ENCODE measurements at regions not wholly inside any gene's neighbourhood (a gene's known extent, or its start where the extent isn't known, plus 50 kb on each side); places are given as distances from the start of the nearest gene placed in this dataset.

DNA sequence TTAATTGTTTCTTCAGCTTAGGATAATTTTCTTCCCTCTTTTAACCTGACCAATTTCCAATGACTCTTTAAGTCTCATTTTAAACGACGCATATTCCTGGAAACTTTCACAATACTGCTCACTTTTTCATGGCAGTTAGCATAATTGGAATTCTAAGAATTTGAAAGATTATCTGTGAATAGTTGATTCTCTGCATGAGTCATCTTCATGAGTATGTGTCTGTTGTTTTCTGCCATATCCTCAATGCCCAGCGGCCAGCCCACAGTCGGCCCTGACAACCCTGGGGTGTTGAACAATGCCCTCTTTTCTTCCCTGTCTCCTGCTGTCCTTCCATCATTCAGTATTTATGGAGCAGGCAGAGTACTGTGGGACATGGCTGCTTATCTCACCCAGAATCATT is 554.2 kb downstream of the CDH26 start:
- no peak for DNase-seq (ENCODE audit: low spot score)

DNA sequence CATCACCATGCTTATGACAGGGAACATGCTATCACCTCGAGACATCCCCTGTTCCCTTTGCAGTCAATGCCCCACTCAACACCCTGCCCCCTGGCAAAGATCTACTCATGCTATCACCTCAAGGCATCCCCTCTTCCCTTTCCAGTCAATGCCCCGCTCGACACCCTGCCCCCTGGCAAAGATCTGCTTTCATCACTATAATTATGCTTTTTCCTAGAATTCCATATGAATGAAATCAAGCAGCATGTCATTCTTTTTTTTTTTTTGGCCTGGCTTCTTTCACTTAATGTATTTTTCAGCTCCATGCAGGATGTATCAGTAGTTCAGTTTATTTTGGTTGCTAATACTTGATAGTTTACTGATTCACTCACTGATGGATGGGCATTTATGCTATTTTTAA is 554.9 kb downstream of the CDH26 start:
- no peak for DNase-seq (ENCODE audit: low spot score)

- DNase-seq (ENCODE audit: low spot score) = no peak
Measured at GRCh38 chr20:60516442-60516841, 558.2 kb downstream of the CDH26 start.

DNA sequence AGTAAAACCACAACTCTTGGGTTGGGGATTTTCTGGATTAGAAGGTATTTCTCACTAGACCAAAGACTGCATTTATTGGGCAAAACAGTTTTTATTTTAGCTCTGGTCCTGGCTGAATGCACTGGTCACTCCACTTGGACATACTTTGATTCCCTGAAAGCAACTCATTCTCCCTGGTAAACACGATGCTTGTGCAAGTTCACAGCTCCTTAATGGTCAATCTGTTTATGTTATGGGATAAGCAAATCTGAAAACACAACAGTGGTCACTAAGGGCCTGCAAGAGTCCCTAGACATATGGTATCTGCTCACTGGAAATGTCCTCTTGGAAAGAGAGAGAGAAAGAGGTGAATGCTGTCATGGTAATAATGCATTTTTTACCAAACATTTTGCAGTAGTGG is 559.8 kb downstream of the CDH26 start:
- DNase-seq (ENCODE audit: low spot score) = no peak

- DNase-seq (ENCODE audit: low spot score) = no peak
Measured at GRCh38 chr20:60525397-60525796, 567.2 kb downstream of the CDH26 start.

- no peak for DNase-seq (ENCODE audit: low spot score)
Measured at GRCh38 chr20:60527656-60528055, 569.4 kb downstream of the CDH26 start.

GRCh38 chr20:60528141-60528540 is 569.9 kb downstream of the CDH26 start:
- no peak for DNase-seq (ENCODE audit: low spot score)

DNA sequence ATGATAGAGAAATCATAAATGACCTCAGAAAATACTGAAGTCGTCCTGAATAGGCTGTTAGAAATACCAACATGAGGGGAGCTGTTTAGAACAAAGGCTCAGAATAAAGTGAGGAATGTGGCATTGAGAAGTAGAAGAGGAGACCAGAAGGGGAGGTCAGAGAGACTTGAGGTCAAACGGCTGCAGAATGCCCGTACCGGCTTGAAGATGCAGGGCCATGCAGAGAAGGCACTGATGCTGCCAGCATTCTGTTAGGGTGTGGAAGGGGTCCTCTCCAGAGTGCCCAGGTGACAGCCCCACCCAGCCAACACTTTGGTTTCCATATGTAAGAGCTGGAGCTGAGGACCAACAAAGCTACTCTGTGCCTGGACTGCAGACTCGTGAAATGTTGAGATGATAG is 570.9 kb downstream of the CDH26 start:
- DNase-seq (ENCODE audit: low spot score) = no peak

GRCh38 chr20:60535211-60535610 is 577.0 kb downstream of the CDH26 start:
- DNase-seq (ENCODE audit: low spot score) = no peak

DNA sequence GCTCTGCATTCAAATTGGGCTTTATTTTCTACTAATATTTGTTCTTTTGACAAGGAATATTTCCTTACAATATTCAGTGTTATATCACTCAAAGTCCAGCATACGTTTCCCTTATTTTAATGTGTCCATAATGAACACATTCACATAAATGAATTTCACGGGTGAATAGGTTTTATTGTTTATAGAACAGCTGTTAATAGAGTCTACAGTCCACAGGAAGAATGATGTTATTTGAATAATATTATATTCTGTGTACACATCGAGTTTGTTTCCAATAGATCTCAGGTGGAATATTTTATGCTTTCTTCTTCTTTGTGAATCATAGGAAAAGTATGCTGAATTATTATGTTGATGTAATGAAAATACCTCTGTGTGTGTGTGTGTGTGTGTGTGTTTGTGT is 582.4 kb downstream of the CDH26 start:
- no peak for DNase-seq (ENCODE audit: low spot score)

DNA sequence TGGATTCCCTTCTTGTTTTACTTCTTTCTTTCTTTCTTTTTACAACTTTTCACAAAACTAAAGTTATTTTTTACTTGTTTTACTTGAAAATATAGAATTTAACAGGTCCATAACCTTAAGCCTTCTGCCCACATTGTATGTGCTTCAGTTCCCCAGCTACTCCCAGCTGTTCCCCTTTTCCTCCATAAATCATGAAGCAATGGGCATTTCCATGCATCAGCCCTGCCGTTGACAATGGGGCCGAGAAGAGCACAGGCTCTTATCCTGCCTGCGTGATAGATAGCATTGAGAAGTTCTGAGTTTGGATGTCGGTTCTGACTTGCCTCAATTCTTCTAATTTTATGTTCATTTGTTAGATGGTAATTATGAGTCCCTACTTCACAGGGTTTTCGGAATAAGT is 583.8 kb downstream of the CDH26 start:
- no peak for DNase-seq (ENCODE audit: low spot score)

DNA sequence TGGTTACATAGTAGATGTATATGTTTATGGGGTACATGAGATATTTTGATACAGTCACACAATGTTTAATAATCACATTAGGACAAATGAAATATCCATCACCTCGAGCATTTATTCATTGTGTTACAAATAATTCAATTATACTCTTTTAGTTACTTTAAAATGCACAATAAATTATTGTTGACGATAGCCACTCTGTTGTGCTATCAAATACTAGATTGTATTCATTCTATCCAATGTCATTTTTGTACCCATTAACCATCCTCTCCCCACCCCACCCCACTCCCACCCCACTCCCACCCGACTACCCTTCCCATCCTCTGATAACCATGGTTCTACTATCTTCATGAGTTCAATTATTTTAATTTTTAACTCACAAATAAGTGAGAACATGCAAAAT is 585.4 kb downstream of the CDH26 start:
- DNase-seq (ENCODE audit: low spot score) = no peak

DNA sequence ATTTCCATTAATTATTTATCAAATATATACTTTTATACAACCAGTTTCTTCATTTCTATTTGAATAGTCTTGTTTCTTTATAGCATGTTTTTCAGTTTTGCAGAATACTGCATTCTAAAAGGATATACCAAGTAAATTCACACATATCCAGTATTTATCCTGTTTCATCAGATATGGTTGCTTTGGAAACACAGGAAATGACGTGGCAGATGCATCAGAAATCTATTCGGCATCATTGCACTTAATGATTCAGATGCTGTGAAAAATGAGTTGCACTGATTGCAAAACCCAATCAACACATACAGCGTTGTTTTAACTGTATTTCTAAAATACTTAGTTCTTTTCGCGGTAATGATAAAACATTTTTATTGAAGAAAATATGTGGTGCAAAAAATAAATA is 594.9 kb downstream of the CDH26 start:
- no peak for DNase-seq (ENCODE audit: low spot score)

- DNase-seq (ENCODE audit: low spot score) = no peak
Measured at GRCh38 chr20:60558486-60558885, 600.3 kb downstream of the CDH26 start.

GRCh38 chr20:60559462-60559861 is 601.2 kb downstream of the CDH26 start:
- DNase-seq (ENCODE audit: low spot score) = no peak

DNA sequence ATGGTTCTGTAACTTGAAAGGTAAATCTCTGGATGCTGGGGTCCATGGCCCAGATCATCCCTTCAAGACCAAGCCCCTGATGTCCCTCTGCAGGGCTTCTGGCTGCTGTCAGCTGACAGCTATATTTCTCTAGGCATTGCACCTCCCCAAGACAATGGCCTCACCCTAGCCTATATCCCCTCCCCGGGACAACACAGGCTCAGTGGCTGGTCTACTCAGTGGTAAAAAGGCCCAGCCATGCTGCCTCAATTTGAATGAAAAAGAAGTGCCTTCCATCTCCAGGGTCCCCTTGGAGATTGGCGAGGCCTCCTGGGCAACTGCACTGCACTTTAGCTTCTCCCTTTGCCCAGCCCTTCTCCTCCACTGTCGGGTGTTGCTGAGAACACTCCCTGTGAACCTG is 602.8 kb downstream of the CDH26 start:
- no peak for DNase-seq (ENCODE audit: low spot score)

DNA sequence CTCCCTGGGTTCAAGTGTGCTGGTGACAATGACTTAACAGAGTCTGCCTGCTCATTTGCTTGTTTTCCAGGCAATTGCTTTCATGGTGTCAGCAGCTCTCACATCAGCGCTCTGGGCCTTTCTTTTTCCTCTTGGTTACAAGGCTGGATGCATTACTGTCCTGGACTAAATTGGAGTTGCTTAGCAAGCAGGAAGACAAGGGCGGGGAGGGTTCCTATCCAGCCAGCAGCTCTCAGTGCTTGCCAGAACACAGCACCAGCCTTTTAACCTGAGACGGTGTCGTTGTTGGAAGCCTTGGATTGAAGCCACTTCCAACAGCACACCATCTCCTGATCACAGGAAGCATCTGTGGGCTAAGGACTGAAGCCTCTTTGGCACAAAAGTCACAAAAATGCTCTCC is 606.9 kb downstream of the CDH26 start:
- DNase-seq (ENCODE audit: low spot score) = no peak

DNA sequence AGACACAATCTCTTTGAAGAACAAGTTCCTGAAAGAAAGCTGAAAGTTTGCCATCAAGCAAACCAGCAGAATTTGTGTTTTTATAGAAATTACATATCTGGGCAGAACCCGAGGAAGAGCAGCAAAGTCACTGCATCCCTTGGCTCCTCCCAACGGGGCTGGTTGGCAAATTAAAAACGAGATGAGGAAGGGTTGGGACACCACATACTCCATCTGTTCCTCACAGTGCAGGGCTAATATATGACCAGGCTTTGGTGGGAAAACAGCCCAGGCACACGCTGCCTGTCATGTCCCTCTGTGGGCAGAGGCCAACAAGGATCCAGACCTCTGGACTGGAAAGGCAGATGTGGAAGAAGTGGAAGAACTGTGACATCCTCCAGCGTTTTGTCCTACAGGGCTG is 607.3 kb downstream of the CDH26 start:
- no peak for DNase-seq (ENCODE audit: low spot score)

GRCh38 chr20:60569116-60569515 is 610.9 kb downstream of the CDH26 start:
- DNase-seq (ENCODE audit: low spot score) = no peak

GRCh38 chr20:60570481-60571277 is 612.5 kb downstream of the CDH26 start:
- DNase-seq (ENCODE audit: low spot score) = no peak

DNA sequence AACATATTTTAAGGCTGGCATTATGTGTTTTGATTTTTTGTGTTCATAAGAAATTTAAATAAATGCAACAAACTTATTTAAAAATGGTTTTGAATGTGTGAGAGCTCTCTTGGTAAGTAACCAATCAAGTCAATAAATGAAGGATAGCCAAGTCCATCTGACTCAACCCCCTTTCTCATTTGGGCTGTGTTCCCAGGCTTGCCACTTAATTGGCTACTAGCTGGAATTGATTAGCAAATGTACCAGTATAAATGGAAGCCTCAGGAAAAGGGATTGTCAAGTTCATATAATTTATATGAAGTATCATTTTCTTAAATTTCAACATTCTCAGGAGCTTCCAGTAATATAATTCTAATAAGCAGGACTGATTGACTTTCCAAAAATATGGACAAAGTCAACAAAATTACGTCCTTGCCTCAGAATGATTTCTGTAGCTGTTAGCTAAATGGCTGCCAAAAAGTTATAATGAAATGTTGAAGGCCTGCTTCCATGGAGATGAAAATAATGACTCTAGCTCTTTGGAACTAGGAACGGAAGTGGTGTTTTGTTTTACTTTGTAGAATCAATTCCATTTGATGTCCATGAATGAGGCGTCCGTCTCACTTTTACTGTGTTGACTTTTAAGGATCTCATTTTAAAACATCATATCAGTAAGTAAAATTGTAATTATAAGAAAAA is 614.9 kb downstream of the CDH26 start:
- DNase-seq (ENCODE audit: low spot score) = no peak

DNA sequence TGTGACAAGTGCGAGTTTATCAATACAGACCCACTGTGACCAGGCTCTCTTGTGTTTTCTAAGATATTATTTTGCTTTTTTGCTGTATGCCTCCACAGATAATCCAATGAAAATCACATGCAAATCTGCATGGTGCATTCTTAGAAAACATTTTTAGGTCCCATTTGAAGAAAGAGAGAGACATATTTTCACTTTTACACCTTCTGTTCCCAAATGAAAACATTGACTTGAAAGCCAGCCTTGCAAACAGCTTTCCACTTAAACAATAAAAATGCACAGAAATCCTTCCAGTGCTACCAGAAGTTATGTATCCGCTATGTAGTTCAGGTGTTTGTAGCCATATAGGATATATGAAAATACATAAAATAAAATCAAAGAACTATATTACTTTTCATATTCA is 618.0 kb downstream of the CDH26 start:
- DNase-seq (ENCODE audit: low spot score) = no peak

- DNase-seq (ENCODE audit: low spot score) = no peak
Measured at GRCh38 chr20:60579941-60580515, 621.8 kb downstream of the CDH26 start.
